HG02610 (cell line): ENCODE measurements at regions not wholly inside any gene's neighbourhood (a gene's known extent, or its start where the extent isn't known, plus 50 kb on each side); places are given as distances from the start of the nearest gene placed in this dataset.

Experiments used
- ATAC-seq: cut with Tn5 transposase; IDR thresholded peaks from one replicate; pipeline ENCODE4 v1.9.1; 2021; ENCODE audit warnings: mild to moderate bottlenecking, moderate library complexity; ENCODE audit not compliant: unreplicated experiment

DNA sequence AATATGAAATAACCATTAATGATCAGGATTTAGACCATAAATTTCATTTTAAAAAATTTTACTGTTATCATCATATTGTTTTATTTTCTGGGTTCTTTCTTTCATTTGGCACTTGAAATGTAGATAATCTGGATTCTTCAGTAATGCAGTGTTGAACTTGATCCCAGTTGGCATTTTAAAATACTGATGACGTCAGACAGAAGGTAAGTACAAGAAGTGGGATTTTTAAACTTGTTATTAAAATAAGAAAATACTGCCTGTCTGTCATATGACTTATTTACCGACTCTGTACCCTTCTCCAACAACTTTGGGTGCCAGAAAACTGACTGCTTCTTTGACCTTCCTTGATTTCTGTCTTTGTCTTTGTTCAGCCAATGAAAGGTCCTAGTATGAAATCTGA lies 415.1 kb upstream of the NEGR1 start:
- ATAC-seq: no peak

DNA sequence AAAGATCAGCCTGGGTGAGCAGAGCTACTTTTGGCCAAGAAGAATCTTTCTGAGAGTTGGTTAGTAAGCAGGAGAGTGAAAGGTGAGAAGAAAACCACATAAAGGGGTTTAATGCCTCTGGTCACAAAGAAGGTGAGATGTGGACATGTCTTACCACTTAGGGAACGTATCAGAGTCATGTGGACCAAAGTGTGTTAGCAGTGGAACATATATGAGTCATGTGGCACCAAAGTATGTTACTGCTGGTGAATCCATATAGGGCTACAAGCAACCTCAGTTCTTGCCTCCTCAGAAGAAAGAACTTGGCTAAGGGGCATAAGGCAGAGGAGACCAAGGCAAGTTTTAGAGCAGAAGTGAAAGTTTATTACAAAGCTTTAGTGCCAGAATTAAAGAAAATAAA lies 411.6 kb upstream of the NEGR1 start:
- no peak for ATAC-seq

DNA sequence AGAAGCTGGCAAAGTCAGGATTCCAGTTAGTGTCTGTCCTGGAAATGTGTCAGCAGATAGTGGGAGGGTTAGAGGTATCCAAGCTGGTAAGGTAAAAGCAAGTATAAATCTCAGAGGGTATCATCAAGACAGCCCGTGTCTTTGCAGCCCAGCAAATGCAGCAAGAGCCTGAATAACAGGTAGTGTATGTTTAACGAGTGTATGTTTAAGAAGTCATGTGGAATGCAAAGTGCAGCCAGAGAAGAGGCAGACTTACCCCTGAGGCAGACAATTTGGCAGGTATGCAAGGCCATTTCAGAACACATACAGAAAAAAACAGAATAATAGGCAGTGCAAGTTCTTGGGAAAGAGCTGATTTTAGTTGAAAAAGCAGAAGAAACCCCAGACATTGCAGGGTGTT lies 411.0 kb upstream of the NEGR1 start:
- no peak for ATAC-seq

DNA sequence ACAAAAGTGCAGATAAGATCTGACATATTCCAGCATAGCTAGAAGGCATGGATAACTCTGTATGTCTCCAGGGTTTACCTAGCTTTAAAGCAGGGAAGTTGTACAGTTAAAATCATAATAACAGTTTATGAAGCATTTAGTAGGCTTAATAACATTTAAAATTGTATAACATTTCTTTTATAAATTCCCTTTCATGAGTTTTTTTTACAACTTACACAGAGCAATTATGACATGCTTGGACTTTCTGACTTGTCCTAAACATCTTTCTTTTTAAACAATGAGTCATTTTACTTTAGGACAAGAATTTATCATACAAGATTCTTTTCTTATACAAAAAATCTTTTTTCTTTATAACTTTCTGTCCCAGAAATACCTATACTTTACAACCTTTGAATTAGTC lies 408.5 kb upstream of the NEGR1 start:
- ATAC-seq: no peak

DNA sequence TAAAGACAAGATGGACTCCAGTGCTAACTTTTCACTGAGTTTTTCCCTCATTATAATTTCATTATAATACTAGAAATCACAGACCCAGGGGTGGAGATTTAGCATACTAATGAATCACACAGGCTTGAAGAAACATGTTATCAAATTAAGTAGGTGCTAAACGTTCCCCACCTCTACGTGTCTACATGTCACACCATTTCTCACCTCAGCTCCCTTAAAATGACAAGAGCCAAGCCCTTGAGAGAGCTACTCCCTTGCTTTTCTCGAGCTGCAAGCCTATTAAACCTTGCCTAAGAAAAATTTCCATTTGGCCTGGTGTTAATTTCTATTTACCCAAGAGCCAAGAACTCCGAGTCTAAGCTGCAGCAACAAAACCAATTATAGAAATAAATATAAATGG lies 396.3 kb upstream of the NEGR1 start:
- no peak for ATAC-seq

DNA sequence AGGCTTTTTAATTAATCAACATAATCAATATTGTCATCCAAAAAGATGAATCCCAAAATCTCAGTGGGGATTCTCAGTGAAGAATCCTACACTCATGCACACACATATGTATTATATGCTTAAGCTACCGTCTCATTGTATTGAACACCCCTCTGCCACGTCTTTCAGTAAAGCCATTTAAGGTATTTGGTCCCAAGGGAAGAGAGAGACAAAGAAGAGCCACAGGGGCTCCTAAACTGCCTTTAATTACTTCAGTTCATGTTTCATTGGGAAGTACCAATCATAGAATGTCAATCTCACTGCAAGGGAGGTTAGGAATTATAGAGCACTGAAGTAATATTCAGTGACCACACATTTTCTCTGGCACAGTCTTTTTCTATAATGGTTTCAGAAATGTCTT lies 388.6 kb upstream of the NEGR1 start:
- no peak for ATAC-seq

DNA sequence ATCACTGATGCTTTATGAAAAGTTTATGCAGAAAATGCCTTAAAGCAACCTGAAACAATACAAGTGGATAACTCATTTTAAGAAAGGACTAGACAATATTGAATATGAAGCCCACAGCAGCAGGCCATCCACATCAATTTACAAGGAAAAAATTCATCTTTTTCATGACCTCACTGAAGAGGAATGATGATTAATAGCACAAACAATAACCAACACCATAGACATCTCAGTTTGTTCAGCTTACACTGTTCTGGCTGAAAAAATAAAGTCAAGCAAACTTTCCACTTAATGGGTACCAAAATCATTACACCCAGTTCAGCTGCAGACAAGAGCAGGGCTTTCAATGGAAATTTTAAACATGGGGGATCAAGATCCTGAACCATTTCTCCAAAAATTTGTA lies 380.6 kb upstream of the NEGR1 start:
- no peak for ATAC-seq

DNA sequence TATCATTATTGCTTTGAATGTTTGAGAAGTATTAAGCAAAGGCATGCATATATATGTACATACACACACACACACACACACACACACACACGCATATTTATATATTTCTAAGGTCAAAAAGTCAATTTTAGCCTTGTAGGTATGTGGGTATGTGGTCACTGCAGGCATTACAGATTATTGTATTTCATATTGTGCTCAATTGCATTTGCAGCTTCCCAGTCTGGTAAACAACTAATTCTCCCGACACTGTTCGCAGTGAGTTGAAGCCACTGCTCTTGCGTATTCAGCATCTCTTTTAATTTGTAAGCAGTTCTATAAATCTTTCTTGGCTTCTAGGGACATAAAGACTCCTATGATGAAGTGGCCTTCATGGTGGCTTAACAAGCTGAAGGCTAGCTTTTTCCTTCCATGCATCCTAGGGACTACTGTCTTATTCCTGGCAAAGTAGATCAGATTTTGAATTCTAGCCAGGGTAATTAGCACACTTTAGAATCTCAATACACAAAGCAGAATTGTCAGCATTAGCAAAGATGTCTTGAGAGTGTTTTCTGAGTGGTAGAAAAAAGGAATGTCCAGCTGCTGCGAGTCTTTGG lies 368.6 kb upstream of the NEGR1 start:
- no peak for ATAC-seq

DNA sequence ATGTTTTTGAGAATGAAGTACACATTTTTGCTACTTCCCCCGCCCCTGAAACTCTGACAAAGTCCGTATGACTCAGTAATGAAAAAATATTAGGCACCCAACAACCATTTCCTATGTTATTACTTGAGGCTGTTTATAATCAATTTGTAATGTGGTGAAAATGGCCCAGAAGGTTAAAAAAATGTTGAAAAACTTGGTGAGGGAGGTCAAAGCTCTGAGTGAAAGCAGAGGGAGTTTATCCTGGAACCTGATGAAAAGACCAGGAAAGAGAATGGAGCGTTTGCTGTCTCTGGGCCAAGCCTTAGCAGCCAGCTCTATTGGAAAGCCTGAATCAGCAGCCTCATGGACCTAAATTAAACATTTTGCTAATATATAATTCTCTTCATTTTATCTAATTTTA lies 367.7 kb upstream of the NEGR1 start:
- no peak for ATAC-seq

DNA sequence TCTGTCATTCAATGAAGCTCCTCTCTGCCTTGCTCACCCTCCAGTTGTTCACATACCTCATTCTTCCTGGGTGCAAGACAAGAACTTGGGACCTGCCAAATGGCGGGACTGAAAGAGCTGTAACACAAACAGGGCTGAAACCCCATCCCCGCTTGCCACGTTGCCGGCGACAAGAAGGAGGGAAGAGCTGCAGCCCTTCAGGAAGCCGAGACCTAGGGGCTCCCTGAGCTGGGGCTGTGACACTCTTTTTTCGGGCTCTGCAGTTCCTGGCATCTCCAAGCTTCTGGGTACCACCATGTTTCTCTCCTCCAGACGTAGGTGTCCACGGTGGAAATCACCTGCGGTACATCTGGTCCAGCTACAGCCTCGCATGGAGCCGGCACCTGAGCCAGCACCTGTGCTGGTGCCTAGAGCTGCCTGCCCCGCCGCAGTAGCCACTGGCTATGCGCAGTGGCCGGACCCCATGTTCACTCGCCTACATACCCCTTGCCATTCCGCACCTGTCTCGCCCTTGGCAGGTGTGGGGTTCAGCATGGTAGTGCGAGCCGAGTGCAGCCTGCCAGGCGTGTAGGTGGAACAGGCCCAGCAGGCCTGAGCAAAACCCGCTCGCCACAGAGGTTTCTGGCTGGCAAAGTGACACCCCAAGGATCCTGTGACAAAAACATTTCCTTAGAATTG lies 367.0 kb upstream of the NEGR1 start:
- ATAC-seq: no peak

DNA sequence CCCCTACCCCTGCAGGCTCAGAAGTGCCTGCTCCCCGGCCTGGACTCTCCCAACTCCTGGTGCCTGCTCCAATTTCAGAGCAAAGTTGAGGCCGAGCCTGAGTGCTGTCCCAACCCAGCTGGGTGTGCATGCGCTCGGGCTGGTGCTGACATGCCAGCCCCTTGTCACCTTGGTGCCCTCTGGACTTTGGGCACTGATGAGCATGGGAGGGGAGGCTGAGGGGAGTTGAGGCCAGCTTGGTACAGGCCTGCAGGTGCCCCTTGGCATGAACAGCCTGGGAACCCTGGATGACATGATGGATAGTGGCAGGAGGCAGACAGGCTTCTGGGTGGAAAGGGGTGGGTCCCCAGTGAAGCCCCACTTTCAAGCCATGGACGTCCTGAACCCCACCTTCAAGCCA lies 366.1 kb upstream of the NEGR1 start:
- no peak for ATAC-seq

DNA sequence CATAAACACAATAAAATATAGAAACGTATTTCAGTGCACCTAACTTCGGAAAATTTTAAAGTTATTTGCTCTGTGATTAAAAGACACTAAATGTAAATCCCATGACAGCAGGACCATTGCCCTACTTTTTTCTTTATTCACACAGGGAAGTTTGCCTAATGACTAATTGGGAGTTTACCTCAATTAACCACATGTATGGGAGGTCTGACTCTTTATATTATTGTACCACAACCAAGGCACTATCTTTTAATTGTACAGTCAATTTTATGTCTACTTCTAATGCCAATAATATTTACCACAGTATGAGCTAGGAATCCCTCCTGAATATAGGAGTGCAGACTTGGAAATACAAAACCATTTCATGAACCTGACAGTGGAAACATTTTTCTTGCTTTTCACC lies 360.8 kb upstream of the NEGR1 start:
- ATAC-seq: no peak

DNA sequence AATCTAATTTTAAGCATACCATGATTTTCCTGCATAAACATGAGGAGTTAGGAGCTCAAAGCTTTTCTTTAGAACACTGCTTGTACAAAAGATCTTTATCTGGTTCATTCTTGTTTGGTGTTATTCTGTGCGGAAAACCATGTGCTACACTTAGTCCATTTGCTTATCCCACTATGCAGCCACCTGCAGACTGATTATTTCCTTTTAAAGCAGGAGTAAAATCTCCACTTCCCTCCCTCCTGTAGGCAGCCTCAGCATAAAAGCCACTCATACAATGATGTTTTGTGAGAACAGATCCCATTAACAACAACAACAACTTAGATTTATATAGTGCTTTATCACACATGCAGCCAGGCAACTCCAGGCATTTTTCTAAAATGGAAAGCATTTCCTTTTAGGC lies 355.3 kb upstream of the NEGR1 start:
- no peak for ATAC-seq

DNA sequence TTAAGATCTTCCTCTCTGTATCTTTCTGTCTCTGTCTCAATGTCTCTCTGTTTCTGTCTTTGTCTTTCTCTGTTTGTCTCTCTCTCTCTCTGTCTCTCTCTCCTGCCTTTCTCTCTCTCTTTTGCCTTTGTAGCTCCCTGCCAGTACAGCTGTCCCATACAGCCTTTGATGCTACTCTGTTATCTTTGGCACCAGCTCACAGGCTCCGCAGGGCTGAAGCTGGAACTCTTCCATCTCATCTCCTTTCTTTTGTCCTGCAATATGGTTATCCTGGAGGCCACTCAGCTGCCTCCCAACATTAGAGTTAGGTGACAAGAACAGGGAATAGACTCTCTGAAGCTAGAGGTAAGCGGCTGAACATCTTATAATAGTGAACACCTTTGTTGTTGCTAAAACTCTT lies 354.3 kb upstream of the NEGR1 start:
- no peak for ATAC-seq

DNA sequence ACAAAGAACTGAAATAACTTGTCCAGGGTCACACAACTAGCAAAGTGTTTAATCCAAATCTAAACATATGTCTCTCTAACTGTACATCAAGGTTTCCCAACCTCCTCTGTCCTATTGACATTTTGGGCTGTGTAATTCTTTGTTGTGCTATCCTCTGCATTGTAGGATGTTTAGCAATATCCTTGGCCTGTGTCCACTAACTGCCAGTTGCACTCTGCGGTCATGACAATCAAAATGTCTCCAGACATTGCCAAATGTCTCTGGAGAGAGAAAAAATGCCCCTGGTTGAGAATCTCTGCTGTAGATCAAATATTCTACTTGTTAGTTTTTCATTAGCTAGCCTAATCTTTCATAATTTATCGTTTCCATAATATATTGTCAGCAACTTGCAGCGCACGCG lies 353.4 kb upstream of the NEGR1 start:
- ATAC-seq: no peak

DNA sequence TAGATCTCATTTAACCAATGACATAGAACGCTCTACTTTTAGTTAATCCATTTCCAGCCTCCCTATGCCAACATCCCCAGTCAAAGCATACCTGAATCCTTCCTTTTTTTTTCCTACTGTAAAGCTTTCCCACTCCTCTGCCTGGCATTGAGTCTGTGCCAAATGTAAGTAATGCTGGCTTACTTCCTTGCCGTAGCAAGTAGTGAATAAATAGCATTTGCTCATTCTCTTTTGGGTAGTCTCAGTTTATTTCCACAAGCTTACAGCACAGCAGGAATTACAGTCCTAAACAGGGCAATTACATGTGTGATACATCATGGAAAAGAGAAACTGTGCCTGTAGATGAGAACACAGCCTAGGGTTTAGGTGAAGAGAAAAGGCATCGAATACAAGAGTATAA lies 352.6 kb upstream of the NEGR1 start:
- ATAC-seq: no peak

DNA sequence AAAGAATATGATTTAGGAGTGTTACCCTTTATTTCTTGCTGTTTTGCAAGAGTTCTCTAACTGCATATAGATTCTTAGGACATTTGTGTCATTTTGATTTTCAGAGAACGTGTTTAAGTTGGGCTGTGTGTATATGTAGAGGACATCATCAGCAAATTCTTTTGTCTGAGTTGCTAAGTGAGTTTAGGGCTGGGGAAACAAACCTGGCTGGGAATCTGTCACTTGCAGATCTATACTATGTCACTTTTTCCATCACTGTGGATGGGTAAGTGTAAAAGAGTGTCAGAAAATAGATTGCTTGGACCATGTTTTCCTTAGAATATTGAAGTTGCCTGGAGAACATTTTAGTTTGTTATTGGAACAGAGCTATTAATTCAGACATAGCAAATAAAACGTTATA lies 349.1 kb upstream of the NEGR1 start:
- ATAC-seq: no peak

DNA sequence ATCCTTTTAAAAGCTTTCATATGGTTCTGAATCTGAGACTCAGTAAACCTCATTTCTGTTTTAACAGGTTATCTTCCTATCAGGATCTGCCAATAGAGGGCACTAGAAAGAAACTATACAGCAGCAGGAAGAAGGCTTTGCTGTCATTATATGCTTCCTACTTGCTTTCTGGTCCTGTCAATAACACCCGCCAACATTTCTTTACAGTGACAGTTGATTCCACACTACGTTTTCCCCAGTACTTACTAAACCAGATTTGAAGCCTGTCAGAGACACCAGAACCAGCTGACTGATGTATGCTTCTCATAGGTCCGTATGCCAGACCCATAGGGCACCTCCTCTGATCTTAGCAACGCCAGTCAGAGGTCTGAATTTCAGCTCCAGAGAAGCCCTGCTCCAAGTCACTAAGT lies 341.0 kb upstream of the NEGR1 start:
- peak; percentile 94 for ATAC-seq

DNA sequence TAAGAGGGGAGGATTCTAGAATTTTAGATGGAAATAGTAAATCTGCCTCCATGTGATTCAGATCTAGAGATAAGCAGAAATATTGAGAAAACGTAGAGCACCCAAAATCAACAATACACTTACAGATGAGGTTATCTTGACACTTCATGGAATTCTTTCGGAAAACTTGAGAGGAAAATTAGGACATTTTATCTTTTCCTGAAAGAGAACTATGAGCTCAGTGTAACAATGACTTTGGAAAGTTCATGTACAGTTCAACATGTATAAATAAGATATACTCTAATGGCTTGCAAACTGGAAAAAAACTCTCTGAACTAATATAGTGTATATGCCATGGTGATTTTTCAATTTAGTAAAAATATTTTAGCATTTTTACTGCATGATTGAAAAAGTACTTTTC lies 338.1 kb upstream of the NEGR1 start:
- ATAC-seq: no peak

DNA sequence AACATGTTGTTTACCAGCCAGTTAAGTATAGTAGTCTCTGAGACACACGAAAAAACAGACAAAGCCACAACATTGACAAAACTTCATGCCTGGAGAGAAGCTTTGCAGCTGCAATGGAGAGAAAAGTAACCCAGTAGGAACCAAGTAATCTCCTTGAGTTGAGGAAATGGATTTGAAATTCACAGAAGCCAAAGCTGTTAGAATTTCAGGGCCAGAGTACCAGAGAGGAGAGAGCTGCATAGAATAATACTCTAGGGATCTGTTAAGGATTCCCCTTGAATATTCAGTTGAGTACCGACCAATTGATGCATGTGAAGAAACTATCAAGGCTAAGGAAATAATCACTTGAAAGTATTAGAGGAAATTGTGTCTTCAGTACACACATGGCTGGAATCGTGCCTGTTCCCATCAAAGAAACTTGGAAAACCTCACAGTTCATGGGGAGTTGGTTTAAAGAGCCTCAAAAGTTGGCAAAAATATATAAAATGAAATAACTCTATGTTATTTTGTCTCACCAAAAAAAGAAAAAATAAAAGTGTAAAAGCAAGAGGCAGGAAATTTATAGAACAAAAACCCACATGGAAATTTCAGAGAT lies 324.0 kb upstream of the NEGR1 start:
- no peak for ATAC-seq

DNA sequence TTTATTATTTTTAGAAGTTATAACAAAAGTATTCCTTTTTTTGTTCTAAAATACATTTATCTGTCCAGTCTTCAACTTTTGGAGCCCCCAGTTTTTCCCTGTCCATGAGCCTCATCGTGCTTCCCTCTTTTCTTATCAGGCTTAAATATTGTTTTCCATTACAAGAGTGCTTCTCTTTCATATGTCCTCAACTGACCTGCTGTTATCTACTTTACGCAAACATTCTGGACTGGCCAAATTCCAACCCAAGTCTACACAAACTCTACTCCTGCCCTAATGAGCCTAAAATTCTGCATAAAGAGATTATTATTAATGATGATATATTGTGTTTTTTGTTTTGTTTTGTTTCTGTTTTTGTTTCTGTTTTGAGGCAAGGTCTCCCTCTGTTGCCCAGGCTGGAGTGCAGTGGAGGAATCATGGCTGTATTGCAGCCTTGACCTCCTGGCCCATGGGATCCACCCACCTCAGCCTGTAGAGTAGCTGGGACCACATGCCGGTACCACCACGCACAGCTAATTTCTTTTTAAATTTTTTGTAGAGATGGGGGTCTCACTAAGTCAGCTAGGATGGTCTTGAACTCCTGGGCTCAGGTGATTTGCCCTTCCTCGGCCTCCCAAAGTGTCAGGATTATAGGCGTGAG lies 318.8 kb upstream of the NEGR1 start:
- ATAC-seq: no peak

DNA sequence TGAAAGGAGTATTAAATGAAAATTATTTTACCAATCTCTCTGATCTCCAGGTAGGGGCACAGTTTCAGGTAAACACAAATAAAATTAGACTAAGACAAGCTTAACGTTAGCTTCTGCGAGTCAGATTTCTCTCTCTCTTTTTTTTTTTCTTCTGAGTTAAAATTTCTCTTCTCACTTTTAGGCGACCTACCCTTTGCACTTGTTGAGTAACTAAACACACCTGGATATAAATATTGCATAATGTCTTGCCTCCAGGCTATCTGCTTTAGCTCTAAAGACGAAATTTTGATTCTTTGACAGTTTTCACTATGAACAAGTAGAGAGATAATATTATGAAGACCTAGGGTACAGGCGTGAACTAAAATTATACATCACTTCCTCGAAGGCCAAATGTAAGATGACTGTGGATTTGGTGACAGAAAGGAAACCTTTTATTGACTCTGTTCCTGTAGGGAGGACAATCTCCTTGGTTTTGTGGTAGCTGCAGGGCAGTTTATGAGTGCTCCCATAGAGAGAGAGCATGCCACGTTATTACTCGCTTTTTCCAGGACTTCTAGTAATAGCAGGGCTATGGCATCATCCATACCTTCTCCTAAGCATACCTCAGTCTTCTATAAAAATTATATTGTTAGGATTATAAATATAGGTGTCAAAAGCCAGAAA lies 303.8 kb upstream of the NEGR1 start:
- no peak for ATAC-seq
